D341Med (cell line): ENCODE measurements at regions not wholly inside any gene's neighbourhood (a gene's known extent, or its start where the extent isn't known, plus 50 kb on each side); places are given as distances from the start of the nearest gene placed in this dataset.

Source experiments
- DNase-seq: peaks from one replicate; pipeline ENCODE4 v3.0.0; 2012; ENCODE audit warnings: low spot score

- peak; percentile 60 for DNase-seq
Observed at GRCh38 chr3:118817748-118818165, 216.9 kb downstream of the IGSF11 start.

GRCh38 chr3:118818386-118818785, 216.3 kb downstream of the IGSF11 start:
- no peak for DNase-seq

DNA sequence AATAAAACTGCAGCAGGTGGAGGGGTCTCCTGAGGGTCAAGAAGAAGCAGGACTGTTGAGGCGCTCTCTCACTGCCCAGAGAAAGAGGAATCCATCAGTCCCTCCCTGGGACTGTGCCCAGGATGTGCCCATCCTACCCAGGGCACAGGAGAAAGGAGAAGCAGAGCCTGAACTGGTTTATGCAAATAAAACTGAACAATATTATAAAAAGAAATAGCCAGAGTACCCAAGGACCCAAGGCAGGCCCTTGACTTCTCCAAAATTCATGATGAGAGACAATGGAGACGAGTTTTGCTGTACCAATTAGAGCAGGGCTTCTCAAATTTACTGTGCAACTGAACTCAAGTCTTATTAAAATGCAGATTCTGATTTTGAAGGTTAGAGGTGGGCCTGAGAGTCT, 211.0 kb downstream of the IGSF11 start:
- no peak for DNase-seq

- no peak for DNase-seq
Observed at GRCh38 chr3:118827446-118827845, 207.2 kb downstream of the IGSF11 start.

DNA sequence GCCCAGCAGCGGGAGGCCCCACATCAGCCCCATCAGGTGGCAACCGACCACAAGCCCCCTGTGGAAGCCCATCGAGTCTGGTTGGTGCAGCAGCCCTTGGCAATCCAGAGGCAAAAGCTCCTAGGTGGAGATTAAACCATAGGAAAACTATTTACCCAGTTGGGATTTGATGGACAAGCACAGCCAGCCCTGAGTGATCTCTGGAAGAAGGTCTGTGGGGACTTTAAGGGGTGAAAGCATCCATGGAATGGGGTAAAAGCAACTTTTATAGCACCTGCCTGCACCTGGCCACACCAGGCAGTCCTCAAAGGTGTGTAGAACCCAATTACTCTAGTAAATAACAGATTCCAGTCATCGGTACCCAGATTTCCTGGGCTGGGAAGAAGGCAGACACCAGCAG, 206.3 kb downstream of the IGSF11 start:
- DNase-seq, result no peak

GRCh38 chr3:118833075-118833474, 201.6 kb downstream of the IGSF11 start:
- DNase-seq, result no peak

GRCh38 chr3:118838871-118839270, 195.8 kb downstream of the IGSF11 start:
- no peak for DNase-seq

DNA sequence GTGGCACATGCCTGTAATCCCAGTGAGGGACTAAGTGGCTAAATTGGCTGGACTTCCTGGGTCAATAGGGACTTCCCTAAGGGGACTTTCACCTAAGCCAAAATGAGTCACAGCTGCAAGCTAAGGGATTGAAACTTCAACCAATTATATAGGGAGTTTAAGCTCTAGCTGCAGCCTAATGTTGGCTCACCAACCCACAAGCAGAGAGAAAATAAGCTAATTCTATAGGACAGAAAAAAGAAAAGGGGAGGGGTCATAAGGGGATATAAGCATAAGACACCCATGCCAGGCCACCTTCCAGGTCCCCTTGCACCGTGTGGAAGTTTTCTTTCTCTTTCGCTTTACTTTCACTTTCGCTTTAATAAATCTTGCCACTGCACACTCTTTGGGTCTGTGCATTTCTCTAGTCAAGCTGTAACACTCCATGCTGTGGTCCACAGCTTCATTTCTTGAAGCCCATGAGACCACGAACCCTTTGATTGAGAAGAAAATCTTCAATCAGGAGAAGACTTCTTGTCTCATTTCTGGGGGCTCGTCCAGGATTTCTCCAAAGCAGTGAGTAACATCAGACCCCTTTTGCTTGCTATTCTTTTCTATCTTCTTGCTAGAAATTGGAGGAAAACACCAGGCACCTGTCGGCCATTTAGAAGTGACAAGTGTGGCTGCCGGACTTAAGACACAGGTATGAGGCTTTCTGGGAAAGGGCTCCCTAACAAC, 192.3 kb downstream of the IGSF11 start:
- no peak for DNase-seq

DNA sequence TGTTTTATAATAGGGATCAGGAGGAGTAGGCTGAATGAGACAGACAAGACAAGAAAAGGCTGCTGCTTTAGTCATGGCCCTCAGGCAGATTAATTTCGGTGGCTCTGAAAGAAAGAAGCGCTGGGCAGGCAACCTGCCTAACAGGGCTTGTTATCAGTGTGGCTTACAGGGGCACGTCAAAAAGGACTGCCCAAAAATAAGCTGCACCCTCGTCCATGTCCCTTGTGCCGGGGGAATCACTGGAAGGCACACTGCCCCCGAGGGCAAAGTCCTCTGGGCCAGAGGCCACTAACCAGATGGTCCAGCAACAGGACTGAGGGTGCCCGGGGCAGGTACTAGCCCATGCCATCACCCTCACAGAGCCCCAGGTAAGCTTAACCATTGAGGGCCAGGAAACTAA, 188.5 kb downstream of the IGSF11 start:
- no peak for DNase-seq
